Parathyroid adenoma (tissue), 2 donors: ENCODE measurements at regions not wholly inside any gene's neighbourhood (a gene's known extent, or its start where the extent isn't known, plus 50 kb on each side); places are given as distances from the start of the nearest gene placed in this dataset.

Source experiments
- H2AFZ ChIP-seq: fragments of 300-600 bp; sonication (generic); one replicate; pipeline ENCODE4 v1.7.0; 2017; ENCODE audit warnings: antibody characterized with exemption, mild to moderate bottlenecking
- H3K27ac ChIP-seq: fragments of 300-600 bp; sonication (generic); one replicate; pipeline ENCODE4 v1.7.0; 2017
- H3K27me3 ChIP-seq: fragments of 300-600 bp; sonication (generic); one replicate; pipeline ENCODE4 v1.7.0; 2017; ENCODE audit warnings: low read length; ENCODE audit not compliant: control insufficient read depth, insufficient read depth
- H3K36me3 ChIP-seq: fragments of 300-600 bp; sonication (generic); one replicate; pipeline ENCODE4 v1.7.0; 2017; ENCODE audit warnings: low read length; ENCODE audit not compliant: control insufficient read depth, insufficient read depth
- H3K4me1 ChIP-seq: fragments of 300-600 bp; sonication (generic); one replicate; pipeline ENCODE4 v1.7.0; 2017; ENCODE audit warnings: control low read depth
- H3K4me2 ChIP-seq: fragments of 300-600 bp; sonication (generic); one replicate; pipeline ENCODE4 v1.7.0; 2017; ENCODE audit warnings: low read length
- H3K4me3 ChIP-seq: fragments of 300-600 bp; sonication (generic); one replicate; pipeline ENCODE4 v1.7.0; 2017; ENCODE audit warnings: low read depth, low read length
- H3K79me2 ChIP-seq: fragments of 300-600 bp; sonication (generic); one replicate; pipeline ENCODE4 v1.7.0; 2017; ENCODE audit warnings: control low read depth
- H3K9ac ChIP-seq: fragments of 300-600 bp; sonication (generic); one replicate; pipeline ENCODE4 v1.7.0; 2017; ENCODE audit warnings: mild to moderate bottlenecking
- H3K9me3 ChIP-seq: fragments of 300-600 bp; sonication (generic); one replicate; pipeline ENCODE4 v1.7.0; 2017; ENCODE audit warnings: low read length; ENCODE audit not compliant: control insufficient read depth
- CTCF ChIP-seq: fragments of 300-600 bp; sonication (generic); IDR thresholded peaks from one replicate; pipeline ENCODE4 v1.7.0; 2017; ENCODE audit warnings: antibody characterized with exemption, mild to moderate bottlenecking
- donor health status: primary hyperparathyroidism.

DNA sequence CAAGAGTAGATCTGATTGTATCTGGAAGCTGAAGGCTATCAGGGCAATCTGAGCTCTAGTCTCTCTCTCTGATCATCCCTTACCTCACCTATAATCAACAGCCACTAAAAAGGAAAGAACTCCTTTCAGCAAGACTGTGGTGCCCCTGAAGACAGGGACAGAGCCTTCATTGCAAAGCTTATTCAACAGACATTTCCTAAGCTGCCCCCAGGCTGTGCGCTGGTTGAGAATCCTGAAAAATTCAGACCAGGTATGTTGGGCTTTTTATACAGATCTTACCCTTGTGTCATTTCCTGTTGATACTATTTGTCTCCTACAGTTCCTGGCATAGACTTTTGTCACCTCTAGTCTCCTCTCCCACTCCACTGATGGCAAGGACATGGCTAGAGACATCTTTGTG is 63.3 kb upstream of the PLA2G4A start:
- Histone ChIP-seq H3K4me2 (peak overlapping the region; percentile 74), H2AFZ (peak overlapping the region; percentile 42), H3K4me1 (peaks cover 28% of the 10 kb centered on the region), H3K36me3 (no peaks in the 10 kb centered on the region), H3K9ac (no peak overlapping the region), H3K79me2 (no peaks in the 10 kb centered on the region), H3K27me3 (no peaks in the 10 kb centered on the region), H3K4me3 (peak overlapping the region; percentile 53), H3K27ac (peak overlapping the region; percentile 94), H3K9me3 (no peaks in the 10 kb centered on the region)
- no peak for TF ChIP-seq CTCF

DNA sequence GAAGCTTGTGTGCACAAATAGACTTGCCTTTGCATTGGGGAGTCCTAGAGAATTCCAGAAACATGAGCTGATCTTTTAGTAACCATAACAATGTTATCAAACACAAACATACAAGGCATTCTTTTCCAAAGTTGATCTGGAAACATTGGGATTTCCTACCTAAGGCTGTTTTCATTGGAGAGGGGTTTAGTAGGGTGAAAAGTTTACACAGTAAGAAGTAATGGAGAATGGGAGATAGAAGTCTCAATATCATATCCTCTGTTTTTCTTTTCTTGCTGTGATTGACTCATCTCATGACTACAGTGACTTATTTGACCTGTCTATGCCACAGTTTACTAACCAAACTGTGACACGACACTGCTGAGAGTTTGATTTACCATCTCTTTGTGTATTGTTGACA is 65.6 kb upstream of the PLA2G4A start:
- Histone ChIP-seq H3K27me3 (no peaks in the 10 kb centered on the region), H2AFZ (no peak overlapping the region)

GRCh38 chr1:186762653-186763052 is 66.1 kb upstream of the PLA2G4A start:
- no peaks in the 10 kb centered on the region for H3K36me3 ChIP-seq
- H3K4me2 ChIP-seq = peak overlapping the region; percentile 7
- no peak for TF ChIP-seq CTCF
- peaks cover 22% of the 10 kb centered on the region for H3K4me1 ChIP-seq
- no peaks in the 10 kb centered on the region for H3K79me2 ChIP-seq
- H3K4me3 ChIP-seq = no peak overlapping the region
- no peaks in the 10 kb centered on the region for H3K27me3 ChIP-seq
- no peak overlapping the region for H2AFZ ChIP-seq
- no peak overlapping the region for H3K9ac ChIP-seq
- H3K9me3 ChIP-seq = no peaks in the 10 kb centered on the region
- H3K27ac ChIP-seq = no peak overlapping the region

More for the DNA sequence above, 65.6 kb upstream of the PLA2G4A start:
- H3K4me3 ChIP-seq = no peak overlapping the region
- no peaks in the 10 kb centered on the region for H3K9me3 ChIP-seq
- no peak overlapping the region for H3K9ac ChIP-seq
- no peak for TF ChIP-seq CTCF
- H3K27ac ChIP-seq = peak overlapping the region; percentile 32
- peaks cover 22% of the 10 kb centered on the region for H3K4me1 ChIP-seq
- H3K79me2 ChIP-seq = no peaks in the 10 kb centered on the region
- peak overlapping the region; percentile 7 for H3K4me2 ChIP-seq
- H3K36me3 ChIP-seq = no peaks in the 10 kb centered on the region

- no peaks in the 10 kb centered on the region for H3K36me3 ChIP-seq
Measured at GRCh38 chr1:186761358-186761757, 67.4 kb upstream of the PLA2G4A start.

More at GRCh38 chr1:186761358-186761757, 67.4 kb upstream of the PLA2G4A start:
- Histone ChIP-seq H3K4me2 (no peak overlapping the region), H2AFZ (no peak overlapping the region), H3K9ac (no peak overlapping the region), H3K27ac (no peak overlapping the region), H3K9me3 (no peaks in the 10 kb centered on the region), H3K27me3 (no peaks in the 10 kb centered on the region), H3K79me2 (no peaks in the 10 kb centered on the region), H3K4me1 (peaks cover 22% of the 10 kb centered on the region), H3K4me3 (no peak overlapping the region)
- TF ChIP-seq CTCF = no peak
